ENCODE measurements at regions not wholly inside any gene's neighbourhood (a gene's known extent, or its start where the extent isn't known, plus 50 kb on each side); places are given as distances from the start of the nearest gene placed in this dataset.
"Not testable (repeated sequence)": the region's sequence is repeated elsewhere in the genome, so short reads cannot be mapped to it uniquely, and the experiment has no call there.

- DNase-seq: no peak
Observed at GRCh38 chr2:67571785-67572718, 174.9 kb downstream of the ETAA1 start.

- DNase-seq: no peak
Observed at GRCh38 chr2:67572721-67573435, 175.7 kb downstream of the ETAA1 start.

- no peak for DNase-seq
Observed at GRCh38 chr2:67574230-67574629, 177.1 kb downstream of the ETAA1 start.

GRCh38 chr2:67576226-67576625 lies 179.1 kb downstream of the ETAA1 start:
- no peak for DNase-seq

- DNase-seq: no peak
Observed at GRCh38 chr2:67576991-67577390, 179.9 kb downstream of the ETAA1 start.

- no peak for DNase-seq
Observed at GRCh38 chr2:67579216-67579615, 182.1 kb downstream of the ETAA1 start.

- no peak for DNase-seq
Observed at GRCh38 chr2:67579806-67580205, 182.7 kb downstream of the ETAA1 start.

GRCh38 chr2:67581751-67582150 lies 184.6 kb downstream of the ETAA1 start:
- no peak for DNase-seq

- DNase-seq: no peak
Observed at GRCh38 chr2:67583185-67583584, 186.1 kb downstream of the ETAA1 start.

- DNase-seq: no peak
Observed at GRCh38 chr2:67585400-67585799, 188.3 kb downstream of the ETAA1 start.

- not testable (repeated sequence) for DNase-seq
Observed at GRCh38 chr2:67589121-67589520, 192.0 kb downstream of the ETAA1 start.

GRCh38 chr2:67594522-67594921 lies 197.4 kb downstream of the ETAA1 start:
- DNase-seq: not testable (repeated sequence)

- no peak for DNase-seq
Observed at GRCh38 chr2:67596871-67597270, 199.7 kb downstream of the ETAA1 start.

- DNase-seq: no peak
Observed at GRCh38 chr2:67599561-67599960, 202.4 kb downstream of the ETAA1 start.

GRCh38 chr2:67600222-67600871 lies 203.2 kb downstream of the ETAA1 start:
- no peak for DNase-seq

GRCh38 chr2:67600946-67601345 lies 203.8 kb downstream of the ETAA1 start:
- DNase-seq: no peak

GRCh38 chr2:67604360-67604759 lies 207.2 kb downstream of the ETAA1 start:
- DNase-seq: no peak

GRCh38 chr2:67612576-67613042 lies 215.5 kb downstream of the ETAA1 start:
- no peak for DNase-seq

- DNase-seq: no peak
Observed at GRCh38 chr2:67613227-67613626, 216.1 kb downstream of the ETAA1 start.

- DNase-seq: no peak
Observed at GRCh38 chr2:67614454-67614853, 217.3 kb downstream of the ETAA1 start.

GRCh38 chr2:67616749-67617148 lies 219.6 kb downstream of the ETAA1 start:
- DNase-seq: no peak

GRCh38 chr2:67619204-67619603 lies 222.1 kb downstream of the ETAA1 start:
- no peak for DNase-seq

- DNase-seq: not testable (repeated sequence)
Observed at GRCh38 chr2:67623741-67624140, 226.6 kb downstream of the ETAA1 start.

Data from cerebellar nuclear complex (tissue), 1 donor.